SK-N-SH (cell line): ENCODE measurements at regions not wholly inside any gene's neighbourhood (a gene's known extent, or its start where the extent isn't known, plus 50 kb on each side); places are given as distances from the start of the nearest gene placed in this dataset.
A peak's percentile ranks its signal among the peaks of the same experiment; 100 is the strongest.
"Not testable (repeated sequence)": the region's sequence is repeated elsewhere in the genome, so short reads cannot be mapped to it uniquely, and the experiment has no call there.

ENCODE experiments used
- CTCF ChIA-PET: fragments of 300-600, 350-600 bp; formaldehyde crosslinking; extraction: SDS; loops from one replicate; lab custom pipeline; 2021; lab: Yijun Ruan, JAX
- POLR2A ChIA-PET: fragments of 350-600 bp; sonication (Branson Sonifier 250); formaldehyde crosslinking; extraction: SDS; loops from one replicate; lab custom pipeline; 2020; ENCODE audit warnings: antibody characterized with exemption, inconsistent platforms; lab: Yijun Ruan, JAX
- DNase-seq: peaks from one replicate; pipeline ENCODE4 v3.0.0; 2012
- H2AFZ ChIP-seq: fragments of 200-600 bp; sonication (generic); 2 replicates; pipeline ENCODE4 v1.8.1; 2016; ENCODE audit warnings: antibody characterized with exemption, mild to moderate bottlenecking, low read depth
- H3F3A ChIP-seq: fragments of 200-600 bp; sonication (generic); replicated peaks from 2 replicates; pipeline ENCODE3; 2016; ENCODE audit warnings: antibody characterized with exemption, mild to moderate bottlenecking; ENCODE audit not compliant: insufficient read depth
- H3K27ac ChIP-seq, 2 experiments: fragments of 200-500 bp in 1 of 2; fragments of 200-600 bp in 1 of 2; sonication (Bioruptor generic) in 1 of 2; sonication (generic), shearing (Covaris generic) in 1 of 2; 2 replicates each; pipeline versions ENCODE4 v1.5.1 to v1.6.1; 2014 to 2016; ENCODE audit warnings: low read depth in 2 of 2, inconsistent platforms in 1 of 2, low read length in 1 of 2, mild to moderate bottlenecking in 1 of 2, mixed read lengths in 1 of 2
- H3K27me3 ChIP-seq: fragments of 200-600 bp; sonication (generic), shearing (Covaris generic); 2 replicates; pipeline ENCODE4 v1.6.1; 2016; ENCODE audit warnings: mixed run types; ENCODE audit not compliant: insufficient read depth
- H3K36me3 ChIP-seq, 2 experiments: fragments of 200-500 bp in 1 of 2; fragments of 200-600 bp in 1 of 2; sonication (Bioruptor generic) in 1 of 2; sonication (generic) in 1 of 2; replicated peaks in 1 of 2; 2 replicates each; pipeline versions ENCODE3 to v1.5.1; 2014 to 2016; ENCODE audit warnings: low read length in 1 of 2, mild to moderate bottlenecking in 1 of 2; ENCODE audit not compliant: insufficient read depth in 2 of 2, control insufficient read depth in 1 of 2
- H3K4me1 ChIP-seq, 2 experiments: fragments of 200-500 bp in 1 of 2; fragments of 200-600 bp in 1 of 2; sonication (Bioruptor generic) in 1 of 2; sonication (generic), shearing (Covaris generic) in 1 of 2; 2 replicates each; pipeline versions ENCODE4 v1.5.1 to v1.6.1; 2014 to 2016; ENCODE audit warnings: low read depth in 1 of 2, low read length in 1 of 2, mixed run types in 1 of 2; ENCODE audit not compliant: insufficient read depth in 2 of 2, control insufficient read depth in 1 of 2
- H3K4me2 ChIP-seq: fragments of 200-600 bp; sonication (generic), shearing (Covaris generic); 2 replicates; pipeline ENCODE4 v1.6.1; 2017; ENCODE audit warnings: mixed run types
- H3K4me3 ChIP-seq, 2 experiments: fragments of 200-500 bp in 1 of 2; fragments of 200-600 bp in 1 of 2; sonication (Bioruptor generic) in 1 of 2; sonication (generic), shearing (Covaris generic) in 1 of 2; 2 replicates each; pipeline versions ENCODE4 v1.5.1 to v1.8.1; 2014 to 2016; ENCODE audit warnings: low read depth in 2 of 2, inconsistent platforms in 1 of 2, low read length in 1 of 2, mild to moderate bottlenecking in 1 of 2, mixed read lengths in 1 of 2, moderate library complexity in 1 of 2
- H3K79me2 ChIP-seq: fragments of 200-600 bp; sonication (generic); 2 replicates; pipeline ENCODE4 v1.8.1; 2017; ENCODE audit warnings: mild to moderate bottlenecking; ENCODE audit not compliant: insufficient read depth
- H3K9ac ChIP-seq: fragments of 200-600 bp; sonication (generic); 2 replicates; pipeline ENCODE4 v1.6.1; 2017; ENCODE audit warnings: mixed run types
- H3K9me2 ChIP-seq: fragments of 200-600 bp; sonication (generic); 2 replicates; pipeline ENCODE4 v1.6.1; 2017; ENCODE audit warnings: mixed run types
- H3K9me3 ChIP-seq: fragments of 200-600 bp; sonication (generic); 2 replicates; pipeline ENCODE4 v1.6.1; 2017; ENCODE audit warnings: mixed run types, mild to moderate bottlenecking, moderate library complexity
- H4K20me1 ChIP-seq: fragments of 200-600 bp; sonication (generic); 2 replicates; pipeline ENCODE4 v1.6.1; 2017; ENCODE audit warnings: mild to moderate bottlenecking, mixed run types; ENCODE audit not compliant: insufficient read depth
- EP300 ChIP-seq, 2 experiments: IDR thresholded peaks; 2 replicates each; pipeline versions ENCODE4 v1.4.0 to v1.6.1; 2012; ENCODE audit warnings: borderline replicate concordance in 1 of 2, low read depth in 1 of 2, low read length in 1 of 2
- FOXJ3 ChIP-seq: sonication (generic); formaldehyde crosslinking; IDR thresholded peaks from 2 replicates; pipeline ENCODE4 v1.5.1; 2020; ENCODE audit warnings: mild to moderate bottlenecking, missing genetic modification reagents
- FOXM1 ChIP-seq: IDR thresholded peaks from 2 replicates; pipeline ENCODE4 v1.4.0; 2012; ENCODE audit warnings: low read depth, mild to moderate bottlenecking
- MXI1 ChIP-seq: IDR thresholded peaks from 2 replicates; pipeline ENCODE4 v1.6.1; 2012; ENCODE audit warnings: mild to moderate bottlenecking, low read depth, low read length, improper control_type of control experiment
- NRF1 ChIP-seq: IDR thresholded peaks from 2 replicates; pipeline ENCODE4 v1.6.1; 2012; ENCODE audit warnings: low read depth, mild to moderate bottlenecking, low read length
- RFX5 ChIP-seq: IDR thresholded peaks from 2 replicates; pipeline ENCODE4 v1.6.1; 2012; ENCODE audit warnings: mild to moderate bottlenecking, improper control_type of control experiment, low read length
- TAF1 ChIP-seq: IDR thresholded peaks from 2 replicates; pipeline ENCODE4 v1.6.1; 2012; ENCODE audit warnings: low read depth, mild to moderate bottlenecking, low read length, moderate library complexity, borderline replicate concordance
- USF2 ChIP-seq: fragments of 150-350 bp; IDR thresholded peaks from 2 replicates; pipeline ENCODE4 v1.6.1; 2017; ENCODE audit warnings: antibody characterized with exemption, low read length, low read depth, borderline replicate concordance
- WGBS: methylation state at CpG from one replicate; pipeline ENCODE4 v1.1.6; 2017; ENCODE audit warnings: low lambda C conversion rate; 5-methylcytosine and 5-hydroxymethylcytosine counted together
- TF ChIP-seq, protein P1 (sequence below): IDR thresholded peaks from 2 replicates; pipeline ENCODE4; 2012

DNA sequence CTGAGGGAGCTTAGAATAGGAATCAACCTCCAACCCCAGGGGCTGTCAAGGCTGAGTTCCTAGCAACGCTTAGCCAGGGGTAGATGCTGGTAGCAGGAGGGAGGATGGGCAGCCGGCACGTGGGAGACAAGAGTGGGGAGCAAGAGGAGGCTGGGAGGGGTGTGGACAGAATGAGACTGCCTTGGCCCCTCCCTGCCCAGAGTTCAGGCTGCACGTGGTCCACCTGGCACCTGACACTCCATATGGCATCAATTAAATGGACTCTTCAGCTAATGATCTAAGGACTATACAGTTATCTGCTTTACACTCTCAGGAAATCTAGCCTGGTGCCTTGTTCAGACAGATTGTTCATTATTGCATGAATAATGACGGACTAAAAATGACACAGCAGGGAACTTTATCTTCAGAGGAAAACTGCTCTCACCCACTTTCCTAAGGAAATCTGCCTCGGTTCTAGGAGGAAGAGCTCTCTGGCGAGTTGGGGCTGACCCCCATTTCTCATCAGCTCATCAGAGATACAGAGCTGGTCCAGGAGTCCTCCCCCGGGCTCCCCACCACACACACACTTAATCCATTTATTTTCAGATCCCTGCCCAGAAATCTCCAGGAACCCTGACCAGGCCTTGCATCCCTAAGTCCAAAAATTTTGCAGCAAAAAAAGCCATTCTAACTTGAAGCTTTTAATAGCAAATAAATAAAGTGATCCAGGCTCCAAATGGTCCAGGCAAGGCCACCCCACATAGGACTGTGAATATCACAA is 102.1 kb upstream of the CDC42EP3 start (continued):
- TF ChIP-seq, protein P1, sequence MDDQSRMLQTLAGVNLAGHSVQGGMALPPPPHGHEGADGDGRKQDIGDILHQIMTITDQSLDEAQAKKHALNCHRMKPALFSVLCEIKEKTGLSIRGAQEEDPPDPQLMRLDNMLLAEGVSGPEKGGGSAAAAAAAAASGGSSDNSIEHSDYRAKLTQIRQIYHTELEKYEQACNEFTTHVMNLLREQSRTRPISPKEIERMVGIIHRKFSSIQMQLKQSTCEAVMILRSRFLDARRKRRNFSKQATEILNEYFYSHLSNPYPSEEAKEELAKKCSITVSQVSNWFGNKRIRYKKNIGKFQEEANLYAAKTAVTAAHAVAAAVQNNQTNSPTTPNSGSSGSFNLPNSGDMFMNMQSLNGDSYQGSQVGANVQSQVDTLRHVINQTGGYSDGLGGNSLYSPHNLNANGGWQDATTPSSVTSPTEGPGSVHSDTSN = no peak
- no peak for TF ChIP-seq TAF1
- TF ChIP-seq RFX5 = no peak
- no peak for TF ChIP-seq USF2
- TF ChIP-seq EP300 (IDR thresholded peaks at IDR 0.05; ENCODE audit: borderline replicate concordance in 1 of 2, low read depth in 1 of 2, low read length in 1 of 2) = peak in 1 of 2 experiments; percentile 19; a peak in 1 of 4 replicates
- no peak for TF ChIP-seq FOXM1
- no peak for TF ChIP-seq NRF1
- TF ChIP-seq MXI1 = peak; percentile 57; the same call in 1 of the 2 replicates
- no peak for TF ChIP-seq FOXJ3 (CRISPR knock-in tag)

GRCh38 chr2:37774171-37774944 is 102.9 kb upstream of the CDC42EP3 start:
- CTCF ChIA-PET = interaction anchor here (0.6 to 1.5 kb wide), 5 partner anchors 10 to 724 kb away, joined by 3 to 7 read pairs (median 3); no protein-coding TSS in a partner anchor
- H3K4me2 ChIP-seq, H3K9me3 ChIP-seq, H3K36me3 ChIP-seq, H3K79me2 ChIP-seq, POLR2A ChIA-PET, H2AFZ ChIP-seq, DNase-seq, H4K20me1 ChIP-seq, H3K9ac ChIP-seq, H3K9me2 ChIP-seq, H3K27me3 ChIP-seq, H3K4me3 ChIP-seq: not testable (repeated sequence)
- H3F3A ChIP-seq = peaks cover 33% of the 10 kb centered on the region
- H3K27ac ChIP-seq = peak overlapping the region; percentile 86 to 95
- peaks cover 44 to 58% of the 10 kb centered on the region in 2 experiments for H3K4me1 ChIP-seq
- WGBS = 95% methylated on average over 6 of the region's 6 CpGs
